ENCODE measurements at regions not wholly inside any gene's neighbourhood (a gene's known extent, or its start where the extent isn't known, plus 50 kb on each side); places are given as distances from the start of the nearest gene placed in this dataset. TPM values are rescaled to one million over a fixed set of nuclear protein-coding genes. Genes with fewer than 3 reads are reported as not detected.

DNA sequence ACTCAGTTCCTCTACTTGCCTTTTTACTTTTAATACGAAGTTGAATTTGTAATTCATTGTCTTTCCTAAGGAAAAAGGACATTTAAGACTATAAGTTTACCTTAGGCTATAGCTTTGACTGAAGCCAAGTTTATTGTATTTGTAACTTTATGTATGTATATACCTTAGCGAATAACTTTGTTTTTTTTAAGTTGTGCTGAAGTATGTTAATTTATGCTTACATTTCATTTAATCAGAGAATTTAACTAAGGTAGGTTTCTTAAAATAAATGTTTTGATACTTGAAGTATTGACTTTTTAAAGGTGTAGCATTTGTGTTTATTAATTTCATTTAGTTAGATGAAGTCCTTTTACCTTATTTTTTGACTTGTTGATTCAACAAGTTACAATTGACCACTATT is 55.2 kb upstream of the TPTE start:
- Histone ChIP-seq H3K4me1 (replicated peaks in 1 of 4; ENCODE audit: control insufficient read depth in 3 of 4, insufficient read depth in 4 of 4, low read length in 3 of 4) (no peaks in the 10 kb centered on the region), H2BK15ac (ENCODE audit: low read length) (no peak overlapping the region), H2AFZ (ENCODE audit: low read length) (no peak overlapping the region), H3K4me2 (ENCODE audit: insufficient read depth in 1 of 2, low read depth in 2 of 2, low read length in 2 of 2) (no peak overlapping the region), H4K91ac (replicated peaks; ENCODE audit: insufficient read length, low read length) (no peak overlapping the region), H3K36me3 (ENCODE audit: control insufficient read depth in 2 of 4, insufficient read depth in 4 of 4, low read length in 3 of 4) (no peaks in the 10 kb centered on the region), H3K9ac (replicated peaks in 1 of 4; ENCODE audit: extremely low read depth in 1 of 4, low read depth in 3 of 4, low read length in 3 of 4) (no peak overlapping the region), H3K79me1 (ENCODE audit: low read depth, low read length) (no peaks in the 10 kb centered on the region), H2AK5ac (ENCODE audit: low read depth, low read length) (no peak overlapping the region), H3K23ac (ENCODE audit: insufficient read length) (no peak overlapping the region), H4K5ac (ENCODE audit: insufficient read length, low read depth, low read length) (no peak overlapping the region), H2BK20ac (ENCODE audit: low read length) (no peak overlapping the region), H3K56ac (replicated peaks; ENCODE audit: insufficient read length, low read depth, low read length) (no peak overlapping the region), H3K4me3 (ENCODE audit: extremely low read depth in 1 of 4, insufficient read depth in 2 of 4, low read depth in 3 of 4, low read length in 4 of 4) (no peak overlapping the region), H3K79me2 (ENCODE audit: control insufficient read depth in 1 of 2, insufficient read depth in 2 of 2, low read length in 2 of 2) (no peaks in the 10 kb centered on the region), H4K8ac (ENCODE audit: extremely low read depth, insufficient read depth, low read length) (no peak overlapping the region), H3K27me3 (replicated peaks in 1 of 4; ENCODE audit: control insufficient read depth in 3 of 4, extremely low read depth in 1 of 4, insufficient read depth in 3 of 4, low read length in 3 of 4) (no peaks in the 10 kb centered on the region; a peak in 1 of 7 replicates), H2BK120ac (replicated peaks; ENCODE audit: low read depth, low read length) (no peak overlapping the region), H2BK12ac (ENCODE audit: low read depth, low read length) (no peak overlapping the region), H3K18ac (ENCODE audit: extremely low read depth, low read length) (no peak overlapping the region), H2BK5ac (ENCODE audit: low read depth, low read length) (no peak overlapping the region), H3K27ac (ENCODE audit: low read depth, low read length) (no peak overlapping the region), H3K4ac (replicated peaks; ENCODE audit: insufficient read length, low read depth, low read length) (no peak overlapping the region), H3K9me3 (ENCODE audit: insufficient read depth in 2 of 2, low read depth in 1 of 2, low read length in 1 of 2) (peaks cover 66 to 78% of the 10 kb centered on the region in 2 experiments), H4K20me1 (replicated peaks in 1 of 2; ENCODE audit: control insufficient read depth in 1 of 2, insufficient read depth in 2 of 2, low read length in 2 of 2) (no peaks in the 10 kb centered on the region), H3K23me2 (ENCODE audit: low read depth, low read length) (no peaks in the 10 kb centered on the region), H3K14ac (ENCODE audit: insufficient read length) (no peak overlapping the region)
- POLR2A ChIA-PET (ENCODE audit: partially characterized antibody) = no interaction called here
- TF ChIP-seq KDM1A (IDR thresholded peaks at IDR 0.05; ENCODE audit: borderline replicate concordance, low read length) (no peak), JUND (IDR thresholded peaks at IDR 0.05; ENCODE audit: low read length) (no peak), EZH2 (IDR thresholded peaks at IDR 0.05; ENCODE audit: low read depth, low read length, severe bottlenecking) (no peak)
- no peak for FAIRE-seq
- DNase-seq (ENCODE audit: low read depth in 1 of 2, low spot score in 2 of 2) = no peak
- CTCF ChIA-PET (ENCODE audit: partially characterized antibody) = no interaction called here
- 21% methylated on average over 2 of the region's 2 CpGs; no CpG with 5 or more reads in 1 of the 2 experiments for WGBS, 2 experiments (ENCODE audit: extremely low coverage in 1 of 2, insufficient coverage in 1 of 2, insufficient read length in 1 of 2, insufficient replicate concordance in 2 of 2, low coverage in 1 of 2, low lambda C conversion rate in 2 of 2, missing lambda C conversion rate in 1 of 2)

Small RNAs in the stretch of these regions (small RNA-seq; reads per million reads assigned to genes)
- gene AF254983.2 (ENCODE audit: insufficient read depth) = not detected

Data from H1 (cell line).